HG03442 (cell line): ENCODE measurements at regions not wholly inside any gene's neighbourhood (a gene's known extent, or its start where the extent isn't known, plus 50 kb on each side); places are given as distances from the start of the nearest gene placed in this dataset.
"Not testable (repeated sequence)": the region's sequence is repeated elsewhere in the genome, so short reads cannot be mapped to it uniquely, and the experiment has no call there.

Experiments
- ATAC-seq: cut with Tn5 transposase; IDR thresholded peaks from one replicate; pipeline ENCODE4 v1.9.1; 2021; ENCODE audit warnings: mild to moderate bottlenecking, moderate library complexity; ENCODE audit not compliant: unreplicated experiment

DNA sequence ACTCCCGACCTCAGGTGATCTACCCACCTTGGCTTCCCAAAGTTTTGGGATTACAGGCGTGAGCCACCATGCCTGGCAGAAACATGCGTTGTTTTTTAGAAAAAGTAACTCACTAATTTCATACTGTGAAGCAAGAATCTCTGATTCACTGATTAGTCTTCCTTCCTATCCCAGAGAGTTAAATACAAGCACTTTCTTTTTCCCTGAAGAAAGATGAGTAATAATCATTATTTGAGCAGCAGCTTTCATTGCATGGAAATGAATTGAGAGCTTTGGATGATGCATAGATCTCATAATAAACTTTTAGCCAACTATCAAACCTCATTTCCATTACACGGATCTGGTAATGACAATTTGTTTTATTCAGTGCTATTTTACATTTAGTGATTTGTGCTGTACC, 892.5 kb upstream of the EYS start:
- ATAC-seq = no peak

GRCh38 chr6:66578362-66578761, 871.3 kb upstream of the EYS start:
- no peak for ATAC-seq

DNA sequence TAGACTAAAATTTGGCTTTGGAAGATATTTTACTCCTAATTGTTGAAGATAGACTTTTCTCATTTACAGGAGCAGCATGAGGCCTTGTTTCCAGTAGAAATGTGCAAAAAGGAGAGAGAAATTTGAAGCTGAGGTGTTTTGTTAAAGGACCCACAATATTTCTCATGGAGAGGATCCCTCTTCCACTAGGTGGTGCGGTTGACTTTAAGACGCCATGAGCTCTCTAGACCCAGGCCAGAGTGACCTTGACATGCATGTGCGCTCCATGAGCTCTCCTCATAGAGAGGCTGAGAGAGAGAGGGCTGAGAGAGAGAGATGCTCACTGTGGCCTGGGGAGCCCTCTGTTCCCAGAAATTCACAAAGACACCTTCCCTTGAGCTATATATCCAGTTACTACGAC, 861.2 kb upstream of the EYS start:
- no peak for ATAC-seq

- ATAC-seq = no peak
These were observed 854.5 kb upstream of the EYS start for GRCh38 chr6:66561479-66561878.

DNA sequence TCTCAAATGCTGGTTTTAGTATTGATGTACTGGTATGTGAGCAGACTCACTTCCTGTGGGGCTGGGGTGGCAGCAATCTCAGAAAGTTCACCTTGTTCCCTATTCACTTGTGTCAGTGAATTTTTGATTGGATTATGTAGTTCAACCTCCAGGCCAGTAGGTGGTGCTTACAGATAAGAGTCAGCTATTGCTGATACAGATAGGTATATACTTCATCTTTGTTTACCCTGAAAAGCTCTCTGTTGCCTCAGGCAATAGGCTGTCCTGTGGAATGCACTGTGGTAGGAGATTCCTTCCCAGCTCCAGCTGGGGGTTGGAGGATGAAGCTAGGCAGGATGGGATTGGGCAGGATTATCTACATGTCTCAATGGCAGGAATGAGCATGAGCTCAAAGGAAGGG, 851.2 kb upstream of the EYS start:
- no peak for ATAC-seq

GRCh38 chr6:66556936-66557335, 849.9 kb upstream of the EYS start:
- no peak for ATAC-seq

- ATAC-seq = no peak
These were observed 848.1 kb upstream of the EYS start for GRCh38 chr6:66555082-66555481.

GRCh38 chr6:66553441-66553840, 846.4 kb upstream of the EYS start:
- ATAC-seq = no peak

DNA sequence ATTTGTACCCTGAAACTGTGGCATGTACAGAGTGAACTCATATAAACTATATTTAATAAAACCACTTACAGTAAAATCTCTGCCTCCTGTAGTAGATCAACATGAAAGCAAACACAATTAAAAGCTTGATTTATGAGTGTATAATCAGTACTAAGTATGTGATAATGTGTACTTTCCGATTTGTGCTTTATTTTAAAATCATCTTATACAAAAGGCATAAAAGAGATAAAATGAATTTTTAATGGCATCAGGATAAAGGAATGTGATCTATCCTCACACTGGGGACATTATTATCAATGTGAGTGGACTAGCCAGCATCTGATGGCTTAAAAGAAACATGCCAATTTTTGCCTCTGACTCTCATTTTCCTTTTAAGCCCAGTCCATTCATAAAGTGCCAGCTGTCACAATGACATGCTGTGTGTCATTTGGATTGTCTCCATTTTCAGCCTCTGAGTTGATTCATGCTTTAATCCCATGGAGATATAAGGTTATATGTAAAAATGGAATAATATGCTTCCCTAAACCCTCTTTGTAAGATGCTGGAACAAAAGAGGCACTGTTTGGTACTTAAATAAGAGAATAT, 831.6 kb upstream of the EYS start:
- no peak for ATAC-seq

DNA sequence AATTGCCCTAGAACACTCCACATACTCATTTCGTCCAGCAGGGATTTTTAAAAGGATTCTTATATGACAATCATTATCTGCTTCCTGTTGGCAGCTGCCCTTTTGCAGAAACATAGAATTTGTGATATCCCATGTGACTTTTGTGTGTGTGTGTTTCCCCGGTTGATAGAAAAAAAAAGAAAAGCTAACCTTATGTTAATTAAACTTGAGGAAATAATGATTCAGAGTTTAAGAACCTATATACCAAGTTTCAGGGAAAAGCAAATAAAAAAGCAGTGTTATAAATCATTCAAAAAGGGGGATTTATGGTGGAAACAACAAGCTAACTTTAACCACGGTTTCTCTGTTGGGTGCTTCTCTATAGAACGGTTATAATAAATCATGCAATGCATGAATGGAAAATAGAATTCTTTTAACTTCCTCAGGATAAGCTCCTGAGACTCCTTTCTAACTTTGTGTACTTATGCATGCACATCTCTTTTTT, 826.9 kb upstream of the EYS start:
- no peak for ATAC-seq

DNA sequence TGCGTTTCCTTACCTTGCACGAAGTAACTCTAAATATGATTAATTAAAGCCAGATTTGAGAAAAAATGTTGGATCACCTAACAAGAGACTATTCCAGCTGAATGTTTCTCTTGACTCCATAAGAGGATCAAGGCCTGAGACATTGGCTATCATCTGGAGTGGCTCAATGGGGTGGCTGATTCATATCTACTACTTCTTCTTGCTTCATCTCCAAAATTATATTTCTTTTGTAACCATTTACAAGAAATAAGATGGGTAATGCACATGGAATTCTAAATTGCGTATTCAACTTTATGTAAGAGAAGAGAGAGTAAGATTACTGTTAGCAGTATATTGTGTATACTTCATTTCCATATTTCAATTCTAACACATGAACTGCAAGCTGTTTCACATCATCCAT, 819.0 kb upstream of the EYS start:
- no peak for ATAC-seq

DNA sequence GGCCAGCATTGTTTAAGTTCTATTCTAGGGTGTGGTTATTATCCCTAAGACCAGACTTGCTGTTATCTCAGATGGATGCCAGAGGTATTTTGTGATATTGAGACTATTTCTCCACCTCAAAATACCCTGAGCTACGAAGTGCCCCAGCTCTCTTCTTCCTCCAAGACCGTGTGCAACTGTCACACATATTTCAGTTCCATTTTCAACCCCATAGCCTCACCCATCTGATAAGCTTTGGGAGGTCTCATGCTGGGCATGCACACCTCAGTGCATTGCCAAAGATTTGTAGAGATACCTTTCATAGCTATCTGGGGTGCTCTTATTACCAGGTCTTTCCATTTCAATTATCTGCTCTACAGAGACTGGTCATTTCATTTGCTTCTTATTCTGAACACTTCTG, 815.8 kb upstream of the EYS start:
- no peak for ATAC-seq

DNA sequence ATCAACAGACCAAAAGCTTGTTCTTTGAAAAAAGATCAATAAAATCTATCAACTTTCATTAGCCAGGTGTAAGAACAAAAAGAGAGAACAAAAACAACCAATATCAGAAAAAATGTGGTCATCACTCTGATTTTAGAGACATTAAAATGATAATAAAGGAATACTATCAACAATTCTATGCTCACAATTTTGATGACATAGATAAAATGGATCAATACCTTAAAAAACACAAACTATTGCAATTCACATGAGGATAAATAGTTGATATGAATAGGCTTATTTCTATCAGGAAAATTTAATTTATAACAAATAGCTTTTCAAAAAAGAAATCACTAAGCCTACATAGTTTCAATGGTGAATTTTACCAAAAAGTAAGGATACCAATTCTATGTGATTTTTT, 809.4 kb upstream of the EYS start:
- no peak for ATAC-seq

- no peak for ATAC-seq
These were observed 801.4 kb upstream of the EYS start for GRCh38 chr6:66508433-66508832.

GRCh38 chr6:66499851-66500250, 792.8 kb upstream of the EYS start:
- no peak for ATAC-seq

DNA sequence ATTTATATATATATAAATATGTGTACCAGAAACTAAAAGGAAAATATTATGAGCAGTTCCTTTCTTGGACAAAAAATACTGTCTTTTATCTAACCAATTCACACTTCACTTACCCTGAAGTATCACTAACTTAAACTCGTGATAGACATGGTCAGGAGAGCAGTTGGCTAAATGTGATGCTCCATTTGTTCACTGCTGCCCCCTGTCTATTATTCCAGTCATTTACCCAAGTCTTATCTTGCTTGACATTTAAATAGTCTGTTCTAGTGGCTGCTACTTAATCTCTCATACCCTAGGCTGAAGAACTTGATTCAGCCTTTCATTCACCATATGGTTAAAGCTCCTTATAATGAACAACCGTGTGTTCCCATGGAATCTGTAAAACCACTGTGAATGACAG, 789.6 kb upstream of the EYS start:
- ATAC-seq = no peak

- not testable (repeated sequence) for ATAC-seq
These were observed 787.6 kb upstream of the EYS start for GRCh38 chr6:66494643-66495042.

- ATAC-seq = no peak
These were observed 782.4 kb upstream of the EYS start for GRCh38 chr6:66489269-66489987.

GRCh38 chr6:66481216-66481615, 774.2 kb upstream of the EYS start:
- ATAC-seq = no peak

- no peak for ATAC-seq
These were observed 771.7 kb upstream of the EYS start for GRCh38 chr6:66478705-66479104.

DNA sequence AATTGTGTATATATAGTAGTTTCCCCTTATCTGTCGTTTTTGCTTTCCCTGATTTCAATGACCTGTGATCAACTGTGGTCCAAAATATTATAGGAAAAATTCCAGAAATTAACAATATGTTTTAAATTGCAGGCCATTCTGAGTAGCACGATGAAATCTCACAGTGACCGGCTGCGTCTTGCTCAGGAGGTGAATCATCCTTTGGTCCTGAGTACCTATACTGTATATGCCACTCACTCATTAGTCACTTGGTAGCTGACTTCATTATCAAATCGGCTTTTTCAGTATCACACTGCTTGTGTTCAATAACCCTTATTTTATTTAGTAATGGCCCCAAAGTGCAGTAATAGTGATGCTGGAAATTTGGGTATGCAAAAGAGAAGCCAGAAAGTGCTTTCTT, 728.3 kb upstream of the EYS start:
- no peak for ATAC-seq

GRCh38 chr6:66429210-66429609, 722.2 kb upstream of the EYS start:
- no peak for ATAC-seq

DNA sequence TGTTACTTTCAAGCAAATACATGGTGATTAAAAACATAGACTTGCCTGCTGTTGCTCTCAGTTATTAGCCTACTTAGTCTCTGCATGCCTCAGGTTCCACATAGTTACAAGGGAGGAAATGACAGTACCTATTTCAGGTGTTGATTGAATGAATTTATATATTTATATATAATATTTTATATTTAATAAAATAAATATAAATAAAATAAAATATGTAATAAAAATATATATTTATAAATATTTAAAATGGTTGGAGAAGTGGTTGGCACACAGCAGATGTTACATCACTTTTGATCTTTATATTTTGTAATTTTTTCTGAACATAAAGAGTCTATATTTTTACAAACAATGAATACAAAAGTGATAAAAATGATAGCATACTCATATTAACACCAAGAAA, 716.0 kb upstream of the EYS start:
- no peak for ATAC-seq
